ENCODE measurements at regions not wholly inside any gene's neighbourhood (a gene's known extent, or its start where the extent isn't known, plus 50 kb on each side); places are given as distances from the start of the nearest gene placed in this dataset.

GRCh38 chr15:39310633-39311032 lies 270.2 kb upstream of the THBS1 start:
- Histone ChIP-seq H3K27ac (ENCODE audit: low read depth in 1 of 2, low read length in 1 of 2) (no peak overlapping the region), H3K4me3 (no peak overlapping the region), H3K4me1 (ENCODE audit: control insufficient read depth in 5 of 5, insufficient read depth in 5 of 5, low read length in 5 of 5) (peaks cover 0 to 3% (median 0%) of the 10 kb centered on the region in 5 donors), H3K36me3 (ENCODE audit: control insufficient read depth in 4 of 4, insufficient read depth in 4 of 4, low read length in 4 of 4) (no peaks in the 10 kb centered on the region), H3K9ac (ENCODE audit: insufficient read depth in 1 of 2, low read length in 2 of 2) (no peak overlapping the region), H3K27me3 (ENCODE audit: control insufficient read depth in 3 of 3, insufficient read depth in 3 of 3, low read length in 2 of 3) (no peaks in the 10 kb centered on the region), H3K9me3 (ENCODE audit: control insufficient read depth in 4 of 4, insufficient read depth in 3 of 4, low read length in 3 of 4) (peaks cover 0 to 3% (median 0%) of the 10 kb centered on the region in 4 donors)
- ATAC-seq (ENCODE audit: insufficient read depth, low FRiP score) (no peak), DNase-seq (no peak)
- TF ChIP-seq CTCF (IDR thresholded peaks at IDR 0.05; ENCODE audit: control extremely low read depth, extremely low read depth) = no peak
- 72 to 77% methylated on average over 3 of the region's 3 CpGs for WGBS, 2 donors

- TF ChIP-seq CTCF (IDR thresholded peaks at IDR 0.05; ENCODE audit: control extremely low read depth, extremely low read depth) = no peak
- no peak for DNase-seq
- no peak overlapping the region for H3K4me3 ChIP-seq
- no peaks in the 10 kb centered on the region for H3K36me3 ChIP-seq (ENCODE audit: control insufficient read depth in 4 of 4, insufficient read depth in 4 of 4, low read length in 4 of 4)
- H3K9ac ChIP-seq (ENCODE audit: insufficient read depth in 1 of 2, low read length in 2 of 2) = no peak overlapping the region
- no peaks in the 10 kb centered on the region for H3K9me3 ChIP-seq (ENCODE audit: control insufficient read depth in 4 of 4, insufficient read depth in 3 of 4, low read length in 3 of 4)
- peaks cover 0 to 3% (median 0%) of the 10 kb centered on the region in 5 donors for H3K4me1 ChIP-seq (ENCODE audit: control insufficient read depth in 5 of 5, insufficient read depth in 5 of 5, low read length in 5 of 5)
- H3K27me3 ChIP-seq (ENCODE audit: control insufficient read depth in 3 of 3, insufficient read depth in 3 of 3, low read length in 2 of 3) = no peaks in the 10 kb centered on the region
- ATAC-seq (ENCODE audit: insufficient read depth, low FRiP score) = no peak
- 37 to 51% methylated on average over 3 of the region's 3 CpGs for WGBS, 2 donors
- H3K27ac ChIP-seq (ENCODE audit: low read depth in 1 of 2, low read length in 1 of 2) = no peak overlapping the region
Measured at GRCh38 chr15:39312984-39313383, 267.9 kb upstream of the THBS1 start.

- no peaks in the 10 kb centered on the region for H3K9me3 ChIP-seq (ENCODE audit: control insufficient read depth in 4 of 4, insufficient read depth in 3 of 4, low read length in 3 of 4)
- WGBS, 2 donors = 90 to 92% methylated on average over 3 of the region's 3 CpGs
- no peak overlapping the region for H3K27ac ChIP-seq (ENCODE audit: low read depth in 1 of 2, low read length in 1 of 2)
- H3K36me3 ChIP-seq (ENCODE audit: control insufficient read depth in 4 of 4, insufficient read depth in 4 of 4, low read length in 4 of 4) = no peaks in the 10 kb centered on the region
- no peak for TF ChIP-seq CTCF (IDR thresholded peaks at IDR 0.05; ENCODE audit: control extremely low read depth, extremely low read depth)
- no peaks in the 10 kb centered on the region for H3K27me3 ChIP-seq (ENCODE audit: control insufficient read depth in 3 of 3, insufficient read depth in 3 of 3, low read length in 2 of 3)
- no peak overlapping the region for H3K4me3 ChIP-seq
- H3K4me1 ChIP-seq (ENCODE audit: control insufficient read depth in 5 of 5, insufficient read depth in 5 of 5, low read length in 5 of 5) = peaks cover 0 to 3% (median 0%) of the 10 kb centered on the region in 5 donors
- no peak for ATAC-seq (ENCODE audit: insufficient read depth, low FRiP score)
- DNase-seq = no peak
- H3K9ac ChIP-seq (ENCODE audit: insufficient read depth in 1 of 2, low read length in 2 of 2) = no peak overlapping the region
Measured at GRCh38 chr15:39313467-39313866, 267.4 kb upstream of the THBS1 start.

- Histone ChIP-seq H3K9me3 (ENCODE audit: control insufficient read depth in 4 of 4, insufficient read depth in 3 of 4, low read length in 3 of 4) (no peaks in the 10 kb centered on the region), H3K4me1 (ENCODE audit: control insufficient read depth in 5 of 5, insufficient read depth in 5 of 5, low read length in 5 of 5) (peaks cover 0 to 3% (median 0%) of the 10 kb centered on the region in 5 donors), H3K9ac (ENCODE audit: insufficient read depth in 1 of 2, low read length in 2 of 2) (no peak overlapping the region), H3K27me3 (ENCODE audit: control insufficient read depth in 3 of 3, insufficient read depth in 3 of 3, low read length in 2 of 3) (no peaks in the 10 kb centered on the region), H3K4me3 (no peak overlapping the region), H3K27ac (ENCODE audit: low read depth in 1 of 2, low read length in 1 of 2) (no peak overlapping the region), H3K36me3 (ENCODE audit: control insufficient read depth in 4 of 4, insufficient read depth in 4 of 4, low read length in 4 of 4) (no peaks in the 10 kb centered on the region)
- 94 to 95% methylated on average over 1 of the region's 1 CpG for WGBS, 2 donors
- DNase-seq (peak in 1 of 3 donors; percentile 22), ATAC-seq (ENCODE audit: insufficient read depth, low FRiP score) (no peak)
- TF ChIP-seq CTCF (IDR thresholded peaks at IDR 0.05; ENCODE audit: control extremely low read depth, extremely low read depth) = no peak
Measured at GRCh38 chr15:39313881-39314280, 267.0 kb upstream of the THBS1 start.
